Right renal pelvis (tissue), 4 donors: ENCODE measurements at regions not wholly inside any gene's neighbourhood (a gene's known extent, or its start where the extent isn't known, plus 50 kb on each side); places are given as distances from the start of the nearest gene placed in this dataset.

Experiments used
- DNase-seq, 4 donors: peaks; one replicate each; pipeline ENCODE4 v3.0.0-alpha.2; 2013; ENCODE audit warnings: low read depth in 4 of 4, low spot score in 3 of 4, missing footprints in 1 of 4

GRCh38 chrX:150163221-150163930 lies 199.7 kb upstream of the MAMLD1 start:
- DNase-seq = no peak

GRCh38 chrX:150163956-150164726 lies 199.0 kb upstream of the MAMLD1 start:
- no peak for DNase-seq

- no peak for DNase-seq
Measured at GRCh38 chrX:150164971-150165600, 198.0 kb upstream of the MAMLD1 start.

GRCh38 chrX:150165776-150166610 lies 197.1 kb upstream of the MAMLD1 start:
- no peak for DNase-seq

- DNase-seq = no peak
Measured at GRCh38 chrX:150167482-150168324, 195.4 kb upstream of the MAMLD1 start.

GRCh38 chrX:150182161-150182560 lies 181.0 kb upstream of the MAMLD1 start:
- DNase-seq = no peak

GRCh38 chrX:150184491-150184890 lies 178.6 kb upstream of the MAMLD1 start:
- DNase-seq = no peak

- DNase-seq = no peak
Measured at GRCh38 chrX:150185766-150186165, 177.4 kb upstream of the MAMLD1 start.

GRCh38 chrX:150192816-150193215 lies 170.3 kb upstream of the MAMLD1 start:
- DNase-seq = no peak

GRCh38 chrX:150196285-150196684 lies 166.8 kb upstream of the MAMLD1 start:
- DNase-seq = no peak

GRCh38 chrX:150197388-150197787 lies 165.7 kb upstream of the MAMLD1 start:
- DNase-seq = no peak

- DNase-seq = no peak
Measured at GRCh38 chrX:150198776-150199175, 164.3 kb upstream of the MAMLD1 start.

GRCh38 chrX:150199181-150199580 lies 163.9 kb upstream of the MAMLD1 start:
- DNase-seq = no peak

GRCh38 chrX:150199803-150200202 lies 163.3 kb upstream of the MAMLD1 start:
- DNase-seq = no peak

- no peak for DNase-seq
Measured at GRCh38 chrX:150200361-150200760, 162.8 kb upstream of the MAMLD1 start.

GRCh38 chrX:150200820-150201287 lies 162.3 kb upstream of the MAMLD1 start:
- DNase-seq = peak in 2 of 4 donors; percentile 3 to 22

- DNase-seq = no peak
Measured at GRCh38 chrX:150201391-150201790, 161.7 kb upstream of the MAMLD1 start.

- no peak for DNase-seq
Measured at GRCh38 chrX:150201841-150202240, 161.3 kb upstream of the MAMLD1 start.

GRCh38 chrX:150202641-150203247 lies 160.4 kb upstream of the MAMLD1 start:
- no peak for DNase-seq
